GM21737 (cell line): ENCODE measurements at regions not wholly inside any gene's neighbourhood (a gene's known extent, or its start where the extent isn't known, plus 50 kb on each side); places are given as distances from the start of the nearest gene placed in this dataset.

Experiments used
- ATAC-seq: cut with Tn5 transposase; IDR thresholded peaks from one replicate; pipeline ENCODE4 v1.9.1; 2021; ENCODE audit warnings: mild to moderate bottlenecking, moderate library complexity; ENCODE audit not compliant: unreplicated experiment

DNA sequence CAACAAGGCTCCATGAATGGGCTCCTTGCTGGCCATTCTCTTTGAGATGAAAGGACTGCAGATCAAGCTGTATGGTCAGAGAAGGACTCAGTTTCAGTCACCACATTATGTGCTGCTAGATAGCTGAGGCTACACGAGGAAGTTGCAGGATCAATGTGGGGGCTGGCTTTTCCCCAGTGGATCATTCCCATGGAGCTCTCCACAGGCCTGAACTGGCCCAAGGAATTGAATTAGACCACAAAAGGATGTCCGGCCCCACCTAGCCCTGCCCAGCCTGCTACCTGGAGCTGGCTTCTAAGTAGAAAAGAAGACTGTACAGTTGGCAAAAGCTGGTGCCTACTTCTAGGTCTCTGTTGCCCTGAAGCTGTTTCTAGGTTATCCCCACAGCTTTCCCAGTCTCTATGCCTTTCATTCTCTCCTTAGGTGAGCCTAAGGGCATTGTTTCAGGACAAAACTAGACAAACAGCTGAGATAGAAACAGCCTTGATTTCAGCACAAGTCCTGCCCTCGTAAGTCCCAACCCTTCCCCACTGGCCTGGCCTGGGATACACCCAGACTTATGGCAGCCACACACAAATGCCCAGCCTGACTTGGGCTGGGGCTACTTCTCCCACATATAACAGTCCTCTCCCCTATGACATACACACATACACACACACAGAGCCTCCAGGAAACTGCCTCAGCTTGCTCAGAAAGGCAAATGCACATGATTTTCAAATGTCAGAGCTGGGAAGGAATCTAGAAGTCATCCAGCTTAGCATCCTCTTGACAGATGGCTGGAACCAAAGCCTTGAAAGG lies 129.1 kb upstream of the NCAM1 start:
- ATAC-seq = no peak

DNA sequence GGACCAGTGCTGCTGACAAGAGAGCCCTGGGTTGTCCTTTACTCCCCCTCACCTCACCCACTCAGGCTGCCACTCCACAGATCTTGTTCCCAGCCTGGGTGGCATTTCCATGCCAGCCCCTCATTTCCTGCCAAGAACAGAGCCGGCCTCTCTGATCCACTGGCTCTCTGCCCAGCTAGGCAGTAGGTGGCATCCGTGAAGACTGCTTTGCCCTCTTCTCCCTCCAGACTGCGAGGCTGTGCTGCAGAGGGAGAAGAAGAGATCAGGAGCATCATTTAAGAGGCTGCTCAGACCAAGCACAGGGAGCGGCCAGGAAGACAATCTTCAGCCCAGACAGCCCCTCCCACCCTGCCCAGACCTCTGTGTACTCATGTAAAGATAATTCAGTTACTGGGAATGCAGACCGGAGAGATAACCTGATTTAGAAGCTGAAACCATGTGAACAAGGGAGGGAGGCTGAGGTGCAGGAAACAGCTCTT lies 126.9 kb upstream of the NCAM1 start:
- ATAC-seq = no peak

DNA sequence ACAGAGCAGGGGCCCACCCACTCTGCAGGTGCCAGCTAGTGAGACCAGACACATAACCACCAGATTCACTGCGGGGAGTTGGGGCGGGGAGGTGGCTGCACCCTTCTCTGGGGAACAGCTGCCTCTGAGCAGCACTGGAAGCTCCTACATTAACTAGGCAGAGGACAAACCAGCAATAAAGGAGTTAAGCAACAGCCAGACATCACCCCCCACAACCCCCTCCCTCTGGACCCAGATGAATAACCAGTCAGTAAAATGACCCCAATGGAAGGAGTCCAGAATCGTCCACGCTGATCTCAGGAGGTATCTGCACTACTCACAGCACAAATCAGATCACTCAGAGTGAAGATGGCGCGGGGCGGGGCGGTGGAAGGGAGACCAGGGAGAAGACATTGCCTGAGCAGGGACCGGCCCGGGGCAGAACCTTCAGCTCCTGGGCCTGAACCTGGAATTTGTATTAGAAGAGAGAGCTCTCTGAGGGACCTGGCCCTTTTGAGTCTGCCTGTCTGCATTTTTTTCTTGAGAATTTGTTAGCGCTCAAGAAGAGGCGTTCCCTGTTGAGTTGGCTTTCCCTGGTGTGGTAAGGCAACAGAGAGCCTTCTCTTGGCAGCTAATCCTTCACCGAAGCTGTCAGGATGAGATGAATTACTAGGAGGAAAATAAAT lies 125.5 kb upstream of the NCAM1 start:
- ATAC-seq = no peak

DNA sequence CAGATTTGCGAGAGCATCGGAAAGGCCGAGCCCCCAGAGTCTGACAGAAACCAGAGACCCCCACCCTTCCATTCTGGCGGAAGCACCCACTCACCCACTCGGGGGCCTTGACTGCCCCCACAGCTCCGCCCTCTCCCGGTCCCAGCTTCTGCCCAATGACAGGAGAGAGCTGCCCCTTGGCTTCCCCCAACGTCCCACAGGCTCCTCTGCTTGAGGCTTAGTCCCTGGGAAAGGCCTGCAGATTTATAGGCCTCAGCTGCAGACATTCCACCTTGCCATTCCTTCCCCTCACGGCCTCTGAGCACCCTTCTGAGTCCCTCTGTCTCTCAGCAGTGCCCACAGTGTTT lies 125.0 kb upstream of the NCAM1 start:
- no peak for ATAC-seq

DNA sequence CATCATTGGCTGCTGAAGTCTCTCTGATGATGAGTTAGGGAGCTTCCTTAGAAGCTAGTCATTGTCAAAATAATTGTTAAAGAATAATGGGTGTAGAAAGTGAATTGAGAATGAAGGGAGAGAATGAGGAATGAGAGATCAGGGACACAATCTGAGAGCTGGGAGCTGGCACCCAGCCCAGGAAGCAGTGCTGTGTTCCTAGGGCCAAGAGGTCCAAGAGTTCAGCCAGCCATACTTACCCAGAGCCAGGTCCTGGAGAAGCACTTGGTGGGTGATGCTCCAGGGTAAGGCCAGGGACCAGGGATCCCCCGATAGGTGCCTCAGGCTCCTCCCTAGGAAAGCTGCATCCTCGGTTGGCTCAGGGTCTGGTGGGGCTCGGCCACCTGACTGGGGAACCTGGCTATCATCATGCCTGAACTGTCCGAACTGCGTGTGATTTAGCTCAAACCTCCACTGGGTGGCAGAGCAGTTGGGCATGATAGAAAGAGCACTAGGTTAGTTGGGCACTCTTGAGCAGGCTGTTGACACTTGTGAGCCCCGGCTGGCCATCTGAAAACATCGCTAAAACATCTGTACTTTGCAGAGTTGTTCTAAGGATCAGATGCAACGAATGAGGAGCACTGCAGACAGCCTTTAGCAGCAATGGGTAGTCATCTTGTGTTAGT lies 123.9 kb upstream of the NCAM1 start:
- ATAC-seq = no peak

DNA sequence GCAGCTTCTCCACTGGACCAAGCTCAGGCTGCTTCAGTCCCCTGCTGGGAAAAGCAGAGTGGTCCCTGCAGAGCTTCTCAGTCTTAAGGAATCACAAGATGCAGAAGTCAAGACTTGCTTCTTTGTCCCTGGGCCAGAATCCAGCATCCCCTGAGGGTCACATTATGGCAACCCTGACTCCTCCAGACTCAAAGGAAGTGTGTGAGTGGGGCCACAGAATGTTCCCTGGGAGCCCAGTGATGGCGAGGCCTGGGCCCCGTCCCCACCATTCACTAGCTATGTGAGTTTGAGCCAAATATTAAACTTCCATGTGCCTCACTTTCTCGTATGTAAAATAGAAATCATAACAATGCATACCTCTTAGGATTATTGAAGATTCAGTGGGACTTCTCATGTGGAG lies 122.2 kb upstream of the NCAM1 start:
- no peak for ATAC-seq

DNA sequence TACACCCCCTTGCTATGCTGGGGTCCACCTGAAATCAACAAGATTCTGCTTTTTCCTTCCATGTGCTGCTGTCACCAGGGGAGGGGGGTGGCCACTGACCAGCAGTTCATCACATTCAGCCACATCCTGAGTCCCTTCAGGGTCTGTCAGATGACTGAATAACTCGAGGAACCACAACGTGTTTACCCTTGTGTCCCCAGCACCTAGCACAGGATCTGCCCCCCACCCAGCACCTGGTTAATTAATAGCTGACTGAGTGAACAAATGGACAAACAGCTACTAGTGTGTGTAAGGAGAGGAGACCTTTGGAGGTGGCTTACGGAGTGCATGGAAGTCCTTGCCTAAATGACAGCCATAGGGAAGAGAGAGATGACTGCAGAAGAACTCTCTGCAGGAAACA lies 119.5 kb upstream of the NCAM1 start:
- ATAC-seq = no peak

DNA sequence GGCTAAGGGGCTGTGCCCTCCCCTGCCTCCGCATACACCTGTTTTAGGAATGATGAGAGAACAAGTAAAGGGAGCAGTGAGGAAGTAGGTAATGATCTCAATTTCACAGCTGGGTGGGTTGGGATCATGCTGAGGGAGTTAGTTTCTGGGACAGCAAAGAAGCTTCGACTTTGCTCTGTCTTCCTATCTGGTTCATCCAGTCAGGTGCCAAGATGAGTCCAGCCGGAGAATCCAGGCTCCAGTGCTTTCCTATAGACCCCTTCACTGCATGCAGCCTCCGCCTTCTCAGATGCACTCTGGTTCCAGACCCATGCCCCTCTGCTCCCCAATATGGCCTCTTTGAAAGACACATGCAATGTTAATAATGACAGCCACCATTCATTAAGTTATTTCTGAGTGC lies 119.1 kb upstream of the NCAM1 start:
- ATAC-seq = no peak

DNA sequence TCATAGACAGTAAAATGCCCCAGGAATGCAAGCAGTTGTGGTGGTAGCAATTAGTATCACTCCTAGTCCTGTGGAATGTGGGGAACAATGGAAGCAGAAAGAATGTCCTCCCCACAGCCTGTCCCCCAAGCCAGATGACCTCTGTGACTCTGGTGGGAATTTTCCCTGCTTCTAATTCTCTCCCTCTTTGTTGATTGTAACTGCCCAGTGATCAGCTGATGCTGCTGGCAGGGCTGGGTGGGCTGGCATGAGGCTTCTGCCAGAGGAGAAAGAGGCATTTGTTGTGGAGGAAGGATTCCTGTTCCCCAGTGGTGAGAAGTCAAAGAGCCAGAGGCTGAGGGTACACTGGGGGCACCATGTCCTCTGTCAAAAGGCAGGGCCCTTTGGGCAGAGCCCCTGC lies 116.7 kb upstream of the NCAM1 start:
- ATAC-seq = no peak

DNA sequence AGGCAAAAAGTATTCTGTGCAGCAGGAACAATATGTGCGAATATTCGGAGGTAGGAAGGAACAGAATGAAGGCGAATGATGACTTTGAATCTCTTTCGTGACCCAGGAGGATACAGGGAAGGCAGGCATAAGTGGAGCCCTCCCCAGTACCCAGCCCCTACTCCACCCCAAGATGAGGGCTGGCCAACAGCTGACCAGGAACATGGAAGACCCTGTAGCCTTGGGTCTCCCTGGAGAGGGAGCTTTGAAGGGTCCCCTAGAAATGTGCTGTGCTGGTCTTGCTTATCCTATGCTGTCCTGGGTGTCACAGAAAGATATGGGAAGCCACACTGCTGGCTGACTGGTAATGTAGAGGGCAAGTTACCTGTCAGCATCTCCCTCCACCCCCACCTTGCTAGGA lies 113.7 kb upstream of the NCAM1 start:
- ATAC-seq = no peak

DNA sequence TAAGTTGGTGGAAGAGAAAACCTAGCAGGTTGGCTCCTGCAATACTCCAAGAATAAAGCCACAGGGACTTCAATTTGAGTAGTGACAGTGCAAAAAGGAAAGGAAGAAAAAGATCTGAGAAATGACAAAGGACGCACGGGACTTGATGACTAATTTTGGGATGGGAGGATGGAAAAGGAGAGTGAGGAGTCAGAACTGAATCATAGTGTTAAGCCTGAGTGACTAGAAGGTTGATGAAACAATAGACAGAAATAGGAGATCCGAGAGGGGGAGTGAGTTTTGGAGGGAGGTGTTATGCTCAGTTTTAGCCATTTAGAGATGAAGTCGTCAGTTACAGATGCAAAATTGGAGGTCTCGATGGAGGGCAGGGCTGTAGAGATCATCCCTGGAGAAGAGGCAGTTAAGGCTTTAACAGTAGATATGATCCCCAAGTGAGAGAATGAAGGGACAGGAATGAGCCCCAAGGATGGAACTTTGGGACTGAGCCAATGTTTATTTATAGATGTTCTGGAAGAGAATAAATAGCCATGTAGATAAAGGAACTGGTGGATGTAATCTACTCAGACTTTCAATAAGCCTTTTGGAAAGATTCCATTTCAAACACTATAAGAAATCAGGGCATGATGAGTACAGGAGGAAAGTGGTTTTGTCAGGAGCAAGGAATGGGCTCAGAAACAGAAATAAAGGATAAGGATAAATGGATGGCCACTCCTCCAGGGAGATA lies 108.9 kb upstream of the NCAM1 start:
- no peak for ATAC-seq

DNA sequence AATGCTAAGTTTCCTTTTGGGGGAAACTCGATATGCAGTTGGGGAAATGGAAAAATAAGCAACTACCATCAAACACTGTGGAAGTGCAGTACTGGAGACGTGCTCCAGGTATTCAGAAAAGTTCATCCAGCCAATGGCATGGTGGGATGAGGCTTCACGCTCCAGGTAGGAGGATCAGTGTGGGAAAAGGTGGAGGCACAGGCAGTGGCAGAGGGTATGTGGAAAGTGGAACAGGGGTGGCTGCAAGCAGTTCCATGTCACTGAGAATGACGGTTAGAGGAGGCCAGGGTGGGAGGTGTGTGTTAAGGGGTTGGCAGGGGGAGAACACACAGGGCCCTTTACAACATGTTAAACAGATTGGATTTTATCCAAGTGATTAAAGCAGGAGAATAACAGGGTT lies 105.1 kb upstream of the NCAM1 start:
- no peak for ATAC-seq

DNA sequence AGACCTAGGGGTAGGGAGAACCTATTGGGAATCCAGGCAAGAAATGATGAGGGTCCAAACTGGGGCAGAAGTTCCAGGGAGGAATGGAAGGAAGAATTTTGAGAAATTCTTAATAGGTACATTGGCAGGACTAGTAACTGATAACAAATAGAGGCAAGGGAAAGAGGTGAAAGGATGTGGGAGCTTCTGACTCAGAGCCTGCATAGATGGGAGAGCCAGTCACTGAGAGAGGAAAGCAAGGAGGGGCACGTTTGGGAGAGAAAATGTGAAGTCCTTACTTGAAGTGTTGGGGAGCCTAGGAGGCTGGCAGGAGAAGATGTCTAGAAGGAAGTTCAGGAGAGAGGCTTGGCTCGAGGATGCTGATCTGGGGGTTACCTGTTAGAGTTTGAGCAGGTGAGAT lies 104.6 kb upstream of the NCAM1 start:
- no peak for ATAC-seq

DNA sequence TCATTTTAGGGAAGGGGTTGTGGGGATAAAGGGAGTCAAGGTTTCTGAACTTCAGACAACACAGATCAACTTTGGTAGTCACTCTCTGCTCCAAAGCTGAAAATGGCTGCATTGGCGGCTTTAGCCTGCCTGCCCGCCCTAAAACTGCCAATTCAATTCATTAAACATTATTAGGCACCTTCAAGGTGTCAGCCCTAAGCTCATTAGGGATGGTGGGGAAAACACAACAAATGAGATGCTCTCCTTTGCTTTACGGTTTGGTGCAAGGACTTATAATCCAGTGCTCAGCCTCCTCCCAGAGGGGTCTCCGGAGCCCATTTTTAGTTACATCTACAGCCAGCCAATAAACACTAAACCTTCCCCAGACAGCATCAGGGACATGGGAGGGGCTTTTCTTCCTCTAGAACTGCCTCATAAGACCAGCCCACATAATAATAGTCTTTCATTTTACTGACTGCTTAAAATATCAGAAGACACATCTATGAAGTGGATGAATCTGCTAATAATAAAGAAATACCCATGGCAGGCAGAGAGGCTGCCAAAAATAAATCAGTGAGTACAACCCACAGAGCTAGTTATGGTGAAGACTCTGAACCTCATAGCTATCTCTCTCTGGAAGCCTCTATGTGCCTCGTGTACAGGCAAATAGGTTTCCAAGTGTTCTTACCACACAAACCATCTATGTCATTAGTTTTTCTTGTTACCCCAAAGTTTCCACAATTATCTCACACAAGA lies 102.8 kb upstream of the NCAM1 start:
- no peak for ATAC-seq

DNA sequence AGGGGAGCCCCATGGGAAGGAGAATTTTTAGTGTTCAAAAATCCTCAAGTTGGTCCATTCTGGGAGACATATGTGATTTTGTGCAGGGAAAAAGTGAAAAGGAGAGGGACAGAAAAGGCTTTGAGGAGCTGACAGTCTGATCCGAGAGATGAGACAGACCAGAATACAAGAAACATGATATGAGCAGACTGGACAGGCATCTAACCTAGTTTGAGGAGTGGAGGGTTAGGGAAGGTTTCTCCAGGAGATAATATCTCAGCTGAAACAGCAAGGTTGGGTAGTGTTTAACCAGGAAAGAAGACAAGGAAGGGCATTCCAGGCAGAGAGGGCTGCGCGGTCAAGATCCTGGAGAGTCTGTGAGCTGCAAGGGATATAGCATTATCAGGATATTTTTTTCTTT lies 101.4 kb upstream of the NCAM1 start:
- ATAC-seq = no peak

DNA sequence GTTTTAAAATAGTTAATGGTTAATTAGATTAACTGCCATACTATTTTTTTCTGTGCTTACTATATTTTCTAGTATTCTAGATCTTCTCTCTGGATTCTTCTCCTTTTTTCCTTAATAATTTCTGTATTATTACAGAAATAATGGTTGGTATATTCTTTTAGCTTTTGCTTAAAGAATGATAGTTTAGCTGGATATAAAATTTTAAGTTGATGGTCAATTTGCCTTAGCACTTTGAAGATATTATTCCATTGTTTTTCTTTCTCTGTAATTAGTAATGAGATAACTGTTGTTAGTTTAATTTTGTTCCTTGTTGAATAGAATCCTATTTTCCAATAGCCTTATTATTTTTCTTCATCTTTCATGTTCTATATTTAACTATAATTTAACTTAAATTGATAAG lies 99.9 kb upstream of the NCAM1 start:
- no peak for ATAC-seq

DNA sequence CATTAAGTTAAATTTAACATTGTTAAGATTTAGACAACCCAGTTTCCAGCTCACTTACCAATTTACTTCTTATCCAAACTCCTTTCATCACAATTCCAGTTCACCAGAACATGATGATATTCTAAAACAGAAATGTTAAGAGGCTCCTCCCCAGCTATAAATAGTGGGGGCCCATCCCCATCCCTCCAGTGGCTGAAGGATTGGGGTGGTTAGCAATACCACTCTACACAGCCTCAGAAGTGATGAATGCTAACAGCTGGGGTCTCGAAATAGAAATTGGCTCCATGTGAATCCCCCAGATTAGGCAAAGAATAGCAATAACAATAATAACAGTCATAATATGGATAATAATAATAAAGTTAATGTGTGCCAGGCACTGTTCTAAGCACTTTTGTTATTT lies 97.9 kb upstream of the NCAM1 start:
- ATAC-seq = no peak

DNA sequence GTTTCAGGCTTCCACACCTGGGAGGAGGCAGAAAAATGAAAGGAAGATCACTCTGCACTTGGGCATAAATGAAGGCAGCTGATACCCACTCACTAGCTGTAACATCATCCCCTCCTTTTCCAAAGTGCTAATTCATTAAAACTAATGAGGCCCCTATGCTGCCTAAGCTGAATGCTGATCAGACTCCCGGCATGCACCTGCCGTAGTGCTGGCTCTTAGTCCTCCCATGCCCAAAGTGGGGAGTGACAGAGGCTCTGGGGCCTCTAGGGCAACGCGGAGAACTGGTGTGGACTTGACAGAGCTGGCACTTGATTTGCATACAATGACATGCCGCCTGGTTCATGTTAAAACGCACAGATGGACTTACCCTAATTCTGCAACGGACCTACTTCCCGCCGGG lies 96.5 kb upstream of the NCAM1 start:
- no peak for ATAC-seq

DNA sequence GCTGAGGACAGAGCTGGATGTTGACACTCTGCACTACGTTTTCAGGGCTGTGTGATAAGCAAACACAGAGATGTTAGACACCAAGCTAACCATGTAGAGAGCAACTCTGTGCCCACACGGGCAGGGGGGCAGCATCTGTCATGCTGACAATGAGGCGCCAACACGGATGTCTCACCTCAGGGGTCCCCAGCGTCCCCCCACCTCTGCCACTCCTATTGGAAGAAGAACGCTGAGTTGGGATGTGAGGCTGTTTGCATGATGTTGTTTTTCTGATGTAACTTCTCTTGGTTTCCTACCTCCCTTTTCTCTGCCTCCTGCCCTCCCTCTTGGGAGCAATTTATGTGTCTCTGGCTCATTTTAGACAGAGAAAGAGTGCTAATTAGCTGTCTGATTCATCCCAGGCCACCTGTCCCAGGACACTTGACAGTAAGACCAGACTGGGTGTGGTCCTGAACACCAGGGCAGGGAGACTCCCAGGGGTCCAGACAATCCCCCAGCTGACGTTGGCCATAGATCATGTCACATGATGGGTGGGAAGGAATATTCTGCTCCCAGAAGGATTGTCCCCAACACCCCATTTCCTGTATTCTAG lies 89.2 kb upstream of the NCAM1 start:
- no peak for ATAC-seq

DNA sequence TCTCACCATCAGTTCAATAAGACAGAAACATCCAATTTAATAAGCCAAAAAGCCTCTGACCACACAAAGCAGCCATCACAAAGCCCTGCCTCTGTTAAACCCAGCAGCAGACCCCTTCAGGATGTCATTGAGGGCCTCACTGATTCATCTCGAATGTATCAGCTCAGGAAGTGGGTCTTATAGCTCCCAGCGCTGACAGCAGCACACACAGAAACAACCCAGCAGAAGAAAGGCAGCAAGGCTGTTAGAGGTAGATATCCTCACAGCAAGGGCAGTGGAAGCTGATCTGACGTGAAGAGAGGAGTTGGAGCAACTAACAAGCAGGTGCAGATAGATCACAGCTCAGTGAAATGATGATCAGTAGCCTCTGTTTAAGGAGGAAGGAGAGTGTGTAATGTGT lies 86.2 kb upstream of the NCAM1 start:
- no peak for ATAC-seq

DNA sequence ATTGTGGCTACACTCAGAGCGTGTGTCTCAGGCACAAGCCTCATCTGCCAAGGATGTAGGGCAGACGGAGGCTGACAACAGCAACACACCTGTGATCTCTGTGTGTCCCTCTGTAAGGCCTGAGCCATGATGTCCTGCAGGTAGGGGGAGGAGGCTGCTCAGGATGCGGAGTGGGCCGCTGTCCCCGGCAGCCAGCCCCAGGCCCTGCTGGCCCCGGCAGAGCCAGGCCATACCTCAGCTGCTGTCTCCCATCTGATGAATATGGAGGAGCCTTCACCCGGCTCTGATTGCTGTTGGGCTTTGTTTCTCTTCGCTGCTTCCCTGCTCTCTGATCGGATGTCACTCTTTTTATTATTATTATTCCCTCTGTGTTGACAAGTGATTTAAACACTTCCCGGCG lies 83.6 kb upstream of the NCAM1 start:
- ATAC-seq = no peak
